Skeletal muscle cell (primary cell): ENCODE measurements at regions not wholly inside any gene's neighbourhood (a gene's known extent, or its start where the extent isn't known, plus 50 kb on each side); places are given as distances from the start of the nearest gene placed in this dataset.
A peak's percentile ranks its signal among the peaks of the same experiment; 100 is the strongest.

Experiments used
- DNase-seq: peaks from one replicate; pipeline ENCODE4 v3.0.0-alpha.2; 2010; ENCODE audit warnings: low read depth
- H3K4me3 ChIP-seq: 2 replicates; pipeline ENCODE4 v1.5.1; 2011; ENCODE audit warnings: low read depth, mild to moderate bottlenecking, control low read depth, low read length, moderate library complexity

DNA sequence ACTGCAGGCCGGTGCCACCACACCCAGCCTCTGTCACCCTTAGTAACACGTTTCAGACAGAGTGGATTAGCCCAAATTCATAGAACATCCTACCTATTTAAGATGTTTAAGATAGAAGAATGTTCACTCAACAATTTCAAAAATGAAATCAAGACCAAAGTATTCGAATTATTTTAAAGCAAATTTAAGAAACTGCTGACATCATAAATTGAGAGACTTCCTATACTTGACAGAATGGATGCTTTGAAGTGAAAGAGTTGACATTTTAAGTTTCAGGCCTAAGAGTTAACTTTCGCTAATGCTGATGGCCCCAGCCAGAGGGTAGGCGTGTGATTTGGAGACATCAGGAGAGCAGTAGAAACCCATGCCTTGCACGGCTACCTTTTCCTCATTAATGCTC is 271.9 kb downstream of the SS18 start:
- DNase-seq, result no peak
- H3K4me3 ChIP-seq, result no peak overlapping the region

DNA sequence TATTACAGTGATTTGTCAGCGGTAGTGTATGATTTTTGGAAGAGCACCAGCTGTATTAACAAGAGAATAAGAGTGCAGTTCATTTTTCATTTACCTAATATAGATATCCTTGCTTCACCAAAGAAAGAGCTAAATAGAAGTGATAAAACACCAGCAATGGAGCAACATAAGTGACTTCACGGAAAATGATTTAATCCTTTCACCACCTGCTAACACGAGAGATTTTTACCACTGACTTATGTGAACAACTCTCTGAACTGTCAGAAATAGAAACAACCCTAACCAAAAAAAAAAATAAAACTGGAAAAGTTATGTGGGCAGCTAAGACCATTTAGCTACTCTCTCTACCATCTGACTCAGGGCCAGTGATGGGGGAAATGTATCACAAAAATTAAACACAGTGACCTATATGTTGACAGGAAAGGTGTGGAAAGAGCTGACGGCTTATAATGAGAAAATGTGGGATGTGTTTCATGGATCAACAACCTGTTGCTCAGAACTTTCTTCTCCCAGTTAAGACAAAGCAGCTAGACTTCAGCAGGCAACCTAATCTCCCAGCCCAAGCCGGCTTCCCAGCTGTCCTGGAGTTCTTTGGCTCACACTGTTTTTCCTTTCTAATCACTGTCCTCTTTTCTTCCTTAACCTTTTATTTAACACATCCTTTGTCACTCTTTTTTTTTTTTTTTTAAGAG is 272.7 kb downstream of the SS18 start:
- DNase-seq, result no peak

DNA sequence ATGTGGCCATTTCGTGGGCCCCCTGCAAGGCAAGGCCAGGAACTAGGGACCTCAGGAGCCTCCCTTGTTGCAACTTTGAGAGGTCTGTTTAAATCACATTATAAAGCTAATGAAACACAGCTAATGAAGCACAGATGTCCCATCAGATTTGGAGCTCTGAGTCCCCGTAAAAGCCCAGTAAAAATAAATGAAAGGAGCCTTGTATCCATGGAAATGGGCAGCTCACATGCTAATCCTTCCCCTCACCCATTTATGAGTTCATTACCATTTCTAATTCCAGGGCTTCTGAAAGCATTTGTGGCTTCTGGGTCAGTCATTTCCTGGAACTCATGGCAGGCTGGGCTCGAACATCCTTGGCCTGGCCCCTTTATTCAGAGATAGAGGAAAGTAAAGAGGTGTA is 274.8 kb downstream of the SS18 start:
- no peak overlapping the region for H3K4me3 ChIP-seq
- no peak for DNase-seq

More for the DNA sequence above, 272.7 kb downstream of the SS18 start:
- no peak overlapping the region for H3K4me3 ChIP-seq

DNA sequence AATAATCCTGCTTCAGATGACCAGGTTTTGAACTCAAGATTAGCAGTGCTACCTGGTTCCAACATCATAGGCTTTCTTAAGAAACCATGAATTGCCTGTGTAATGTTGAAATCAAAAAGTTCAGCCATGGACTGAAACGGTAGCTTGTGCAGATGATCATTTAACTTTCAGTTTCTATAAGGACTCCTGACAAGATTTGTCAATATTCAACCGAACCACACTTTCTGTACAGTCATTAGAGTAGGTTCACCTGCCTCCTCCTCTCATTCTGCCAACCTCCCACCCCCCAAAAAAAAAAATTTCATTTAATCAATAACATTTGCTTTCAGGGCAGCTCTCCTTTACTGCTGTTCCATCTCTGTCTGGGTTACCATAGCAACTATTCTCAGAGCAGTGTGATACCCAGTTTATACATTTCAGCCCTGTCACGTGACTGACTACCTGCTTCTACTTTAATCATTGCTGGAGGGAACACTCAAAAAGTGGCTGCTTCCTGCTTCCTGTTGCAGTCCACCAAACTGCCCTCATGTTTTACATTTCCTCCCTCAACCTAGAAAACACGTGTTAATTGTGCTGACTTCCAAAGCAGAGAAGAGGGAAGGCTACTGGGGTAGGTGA is 275.5 kb downstream of the SS18 start:
- DNase-seq, result no peak
- no peak overlapping the region for H3K4me3 ChIP-seq

DNA sequence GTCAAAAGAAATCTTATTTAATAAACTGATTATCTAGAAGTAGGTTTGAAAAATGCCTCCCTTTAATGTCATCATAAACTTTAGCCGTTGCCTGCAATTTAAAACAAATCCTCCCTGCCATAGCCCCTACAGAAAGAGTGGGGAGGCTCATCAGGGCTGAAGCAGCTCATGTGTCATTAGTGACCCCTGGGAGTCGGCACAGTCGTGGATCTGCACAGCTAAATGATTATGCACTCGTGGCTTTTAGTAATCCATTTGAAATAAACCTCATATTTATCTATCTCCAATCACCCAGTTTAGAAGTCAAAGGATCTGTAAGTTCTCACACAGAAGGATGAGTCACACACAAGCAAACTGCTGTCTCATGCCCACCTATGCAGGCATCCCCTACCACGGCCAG is 277.3 kb downstream of the SS18 start:
- no peak overlapping the region for H3K4me3 ChIP-seq
- DNase-seq, result no peak

DNA sequence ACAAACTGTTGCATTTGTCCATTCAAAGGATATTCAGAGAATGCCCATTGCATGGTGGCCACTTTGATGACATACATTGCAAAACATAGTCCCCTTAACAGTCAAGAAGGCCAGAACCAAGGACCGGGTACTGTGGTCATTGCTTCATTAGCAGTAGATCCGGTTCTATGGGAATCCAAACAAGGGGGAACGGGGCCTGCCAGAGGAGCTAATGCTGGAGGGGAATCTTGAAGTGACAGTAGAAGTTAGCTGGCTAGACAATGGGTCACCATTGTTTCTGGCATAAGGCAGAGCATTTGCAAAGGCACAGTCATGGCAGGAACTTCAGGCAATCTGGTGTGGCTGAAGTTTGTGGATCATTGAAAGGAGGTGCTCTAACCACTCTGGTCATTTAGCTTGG is 279.7 kb downstream of the SS18 start:
- DNase-seq, result no peak
- H3K4me3 ChIP-seq, result no peak overlapping the region

DNA sequence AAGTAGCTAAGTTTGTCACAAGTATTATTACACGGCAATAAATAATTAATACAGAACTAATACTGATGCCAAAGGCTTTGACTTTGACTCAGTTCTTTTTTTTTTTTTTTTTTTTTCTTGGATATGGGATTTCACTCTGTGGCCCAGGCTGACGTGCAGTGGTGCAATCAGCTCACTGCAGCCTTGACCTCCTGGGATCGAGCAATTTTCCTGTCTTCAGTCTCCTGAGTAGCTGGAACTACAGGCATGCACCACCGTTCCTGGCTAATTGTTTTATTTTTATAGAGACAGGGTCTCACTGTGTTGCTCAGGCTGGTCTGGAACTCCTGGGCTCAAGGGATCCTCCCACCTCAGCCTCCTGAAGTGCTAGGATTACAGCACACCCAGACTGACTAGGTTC is 284.5 kb downstream of the SS18 start:
- no peak overlapping the region for H3K4me3 ChIP-seq
- no peak for DNase-seq

DNA sequence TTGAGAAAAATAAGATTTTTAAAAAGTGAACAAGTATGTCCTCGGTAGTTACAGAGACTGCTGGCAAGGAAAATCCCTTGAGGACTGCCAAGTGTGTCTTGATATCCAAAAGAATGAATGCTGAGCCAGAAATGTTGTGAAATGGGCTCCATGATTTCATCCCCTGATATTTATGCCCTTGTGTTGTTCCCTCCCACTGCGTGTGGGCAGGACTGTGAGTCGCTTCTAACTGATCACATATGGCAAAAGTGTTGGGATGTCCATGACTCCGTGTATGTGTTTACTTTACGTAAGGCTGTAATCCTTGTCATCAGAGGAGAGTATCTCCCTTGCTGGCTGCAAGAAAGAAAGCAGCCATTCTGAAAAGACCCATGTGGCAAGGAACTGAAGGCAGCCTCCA is 285.1 kb downstream of the SS18 start:
- peak; percentile 96 for DNase-seq

DNA sequence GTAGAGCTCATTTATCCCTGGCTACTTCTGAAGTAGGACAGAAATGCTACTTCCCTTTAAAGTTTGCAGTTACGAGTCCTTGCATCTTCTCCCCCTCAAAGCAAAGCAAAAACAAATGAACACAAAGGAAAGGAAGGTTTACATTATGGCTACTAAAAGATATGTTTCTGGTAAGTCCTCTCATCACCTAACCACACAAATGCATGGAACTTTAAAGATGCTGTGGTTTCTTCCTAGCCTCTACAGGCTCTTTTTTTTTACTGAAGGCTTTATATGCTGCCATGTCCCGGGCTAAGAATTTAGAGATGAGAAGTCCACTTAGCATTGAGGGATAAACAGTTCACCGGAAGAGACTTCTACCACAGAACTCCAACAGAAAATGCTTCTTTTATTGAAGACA is 291.2 kb downstream of the SS18 start:
- DNase-seq, result no peak
- H3K4me3 ChIP-seq, result no peak overlapping the region

More for the DNA sequence above, 285.1 kb downstream of the SS18 start:
- H3K4me3 ChIP-seq, result no peak overlapping the region

DNA sequence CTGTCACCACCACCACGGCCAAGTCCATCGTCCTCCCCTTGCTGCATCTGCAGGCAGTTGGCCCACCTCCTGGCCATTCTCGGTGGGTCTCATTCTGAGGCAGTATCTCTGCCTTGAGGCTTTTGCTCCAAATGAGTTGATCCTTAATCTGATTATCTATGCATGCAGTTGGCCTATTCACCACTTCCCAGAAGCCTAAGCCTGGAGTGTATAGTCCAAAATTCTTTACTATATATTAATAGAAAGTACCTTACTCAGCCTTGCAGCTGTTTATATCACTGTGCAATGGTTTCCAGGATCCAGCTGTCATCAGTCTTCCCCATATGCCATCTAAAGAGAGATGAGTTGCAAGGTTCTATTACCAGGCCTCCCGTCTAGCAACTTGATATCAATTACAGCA is 292.4 kb downstream of the SS18 start:
- no peak for DNase-seq

DNA sequence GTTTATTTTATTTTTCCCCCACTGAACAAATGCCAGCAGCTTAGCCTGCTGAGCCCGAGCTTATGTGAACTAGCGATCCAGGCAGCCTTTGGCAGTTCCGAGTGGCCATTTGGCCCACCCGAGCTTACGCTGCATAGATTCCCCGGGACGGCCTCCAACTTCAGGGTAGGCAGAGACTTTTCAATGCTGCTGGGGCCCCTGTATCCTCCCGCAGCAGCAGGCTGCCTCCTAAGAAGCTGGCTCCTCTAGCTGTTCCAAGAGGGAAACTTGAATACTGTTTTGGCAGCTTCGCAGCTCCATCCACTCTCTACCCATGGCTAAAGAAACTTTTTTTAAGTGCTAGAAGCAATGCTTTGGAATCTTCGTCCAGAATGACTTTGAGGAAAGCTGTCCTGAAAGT is 295.2 kb downstream of the SS18 start:
- no peak overlapping the region for H3K4me3 ChIP-seq
- no peak for DNase-seq

More for the DNA sequence above, 292.4 kb downstream of the SS18 start:
- H3K4me3 ChIP-seq, result no peak overlapping the region

DNA sequence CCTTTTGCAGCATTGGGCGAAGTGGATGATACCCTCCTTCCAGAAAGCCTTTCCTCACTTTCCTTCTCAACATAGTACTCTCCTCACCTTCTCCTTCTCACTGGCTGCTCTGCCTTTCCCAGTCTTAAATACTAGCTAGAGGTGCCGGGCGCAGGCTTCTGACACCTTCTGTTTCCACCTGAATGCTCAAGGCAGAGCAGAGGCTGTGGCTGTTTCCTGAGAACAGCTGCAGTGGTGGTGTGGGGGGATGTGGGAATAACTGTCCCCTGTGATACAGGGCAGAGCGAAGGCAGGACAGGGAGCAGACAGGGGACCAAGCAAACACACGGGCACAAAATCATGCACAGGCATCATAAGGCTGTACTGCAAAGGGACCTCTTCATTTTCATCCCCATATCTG is 303.1 kb downstream of the SS18 start:
- DNase-seq, result no peak

DNA sequence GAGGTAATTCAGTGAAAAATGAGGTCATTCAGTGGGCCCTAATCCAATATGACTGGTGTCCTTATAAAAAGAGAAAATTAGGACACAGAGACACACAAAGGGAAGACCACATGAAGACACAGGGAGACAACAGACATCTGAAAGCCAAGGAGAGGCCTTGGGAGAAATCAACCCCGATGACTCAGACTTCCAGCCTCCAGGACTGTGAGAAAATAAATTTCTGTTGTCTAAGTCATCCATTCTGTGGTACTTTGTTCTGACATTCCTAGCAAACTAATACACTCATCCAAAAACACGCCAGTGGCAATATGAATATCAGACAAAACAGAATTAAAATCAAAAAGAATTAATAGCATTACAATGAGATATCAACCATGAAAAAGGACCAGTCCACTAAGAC is 303.7 kb downstream of the SS18 start:
- H3K4me3 ChIP-seq, result no peak overlapping the region
- DNase-seq, result peak; percentile 65

More for the DNA sequence above, 303.1 kb downstream of the SS18 start:
- H3K4me3 ChIP-seq, result no peak overlapping the region

DNA sequence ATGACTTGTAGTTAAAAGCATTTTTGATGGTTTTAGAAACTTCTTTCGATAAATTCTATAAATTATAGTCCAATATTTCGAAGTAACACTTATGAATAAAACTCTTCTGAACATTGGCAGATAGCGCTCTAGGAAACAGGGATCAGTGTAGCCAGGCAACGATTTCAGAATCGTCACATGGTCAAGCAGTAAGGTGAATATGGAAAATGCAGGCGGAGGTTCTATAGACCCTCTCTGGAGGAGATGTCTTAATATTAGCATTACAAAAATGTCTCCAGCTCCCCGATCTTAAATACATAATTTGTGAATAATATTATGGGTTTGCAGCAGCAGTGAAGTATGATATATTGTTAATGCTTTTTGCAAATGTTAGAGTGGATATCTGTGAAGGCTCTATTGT is 310.3 kb downstream of the SS18 start:
- no peak overlapping the region for H3K4me3 ChIP-seq
- DNase-seq, result no peak

DNA sequence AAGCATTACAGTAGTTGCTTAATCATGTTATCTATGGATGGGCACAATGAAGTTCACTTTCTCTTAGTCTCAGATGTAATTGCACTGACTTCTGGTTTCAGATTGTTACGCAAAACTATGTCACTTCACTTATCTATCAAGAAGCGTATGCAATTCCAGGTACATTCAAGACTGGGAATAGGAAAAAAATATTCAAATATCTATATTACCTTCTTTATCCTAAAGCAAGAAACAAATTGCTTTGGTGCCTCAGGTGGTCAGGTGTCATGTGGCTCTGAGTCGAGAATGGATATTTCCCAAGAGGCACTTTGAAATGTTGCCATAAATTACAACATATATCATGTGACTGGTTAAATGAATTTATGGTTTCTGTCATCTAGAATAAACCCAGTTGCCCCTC is 318.6 kb downstream of the SS18 start:
- H3K4me3 ChIP-seq, result no peak overlapping the region
- no peak for DNase-seq

DNA sequence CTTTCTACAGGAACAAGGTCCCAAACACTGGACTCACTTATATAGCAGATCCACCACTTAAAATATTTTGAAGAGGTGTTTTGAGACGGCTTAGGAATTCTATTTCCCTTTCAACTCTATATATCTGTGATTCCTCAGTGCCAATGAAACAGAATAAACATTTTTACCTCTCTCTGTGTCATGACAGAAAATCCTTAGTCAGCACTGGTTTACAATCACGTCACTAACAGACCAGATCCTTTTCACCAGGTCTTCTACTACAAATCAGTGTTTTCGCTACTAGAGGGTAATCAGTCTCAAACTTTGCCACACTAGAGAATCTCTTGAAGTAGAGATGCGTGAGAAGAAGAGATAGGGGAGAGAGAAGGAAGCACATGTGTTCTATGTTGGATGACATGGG is 325.6 kb downstream of the SS18 start:
- H3K4me3 ChIP-seq, result no peak overlapping the region
- DNase-seq, result no peak

DNA sequence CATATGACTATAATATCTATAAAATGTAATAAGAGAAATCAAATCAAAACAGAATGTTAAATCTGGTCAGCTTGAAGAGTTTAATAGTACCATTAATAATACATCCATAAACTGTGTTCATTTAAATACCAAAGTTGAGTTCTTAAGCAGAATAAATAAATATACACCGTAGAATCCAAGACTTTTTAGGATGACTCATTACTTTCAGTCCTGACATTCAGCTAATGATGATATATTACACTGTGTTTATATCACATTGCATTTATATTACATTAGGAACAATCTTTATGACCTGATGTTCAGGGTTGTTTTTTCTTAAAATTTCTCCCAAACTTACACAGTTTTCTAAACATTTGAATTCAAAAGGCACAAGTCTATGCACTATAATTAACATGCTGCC is 331.3 kb downstream of the SS18 start:
- H3K4me3 ChIP-seq, result no peak overlapping the region
- DNase-seq, result no peak

DNA sequence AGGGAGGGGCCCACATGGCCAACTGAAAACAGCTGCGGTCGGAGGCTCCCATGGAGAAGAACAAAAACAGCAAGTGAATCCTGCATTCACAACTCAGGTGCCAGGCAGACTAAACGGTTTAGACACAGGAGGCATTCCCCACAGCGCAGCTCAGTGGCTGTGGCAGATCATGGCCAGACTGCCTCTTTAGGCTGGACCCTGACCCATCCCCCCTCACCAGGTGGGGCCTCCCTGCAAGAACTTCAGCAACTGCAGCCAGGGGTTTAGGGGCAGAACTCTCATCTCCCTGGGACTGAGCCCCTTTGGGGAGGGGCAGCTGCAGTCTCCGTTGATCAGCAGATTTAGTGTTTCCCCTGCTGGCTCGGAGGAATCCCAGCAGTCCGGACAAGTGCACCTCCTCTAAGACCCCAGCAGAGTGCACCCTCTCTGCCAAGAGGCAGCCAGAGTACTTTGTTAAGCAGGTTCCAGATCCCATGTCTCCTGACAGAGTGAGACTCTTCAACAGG is 346.7 kb downstream of the SS18 start:
- no peak for DNase-seq
- H3K4me3 ChIP-seq, result no peak overlapping the region

DNA sequence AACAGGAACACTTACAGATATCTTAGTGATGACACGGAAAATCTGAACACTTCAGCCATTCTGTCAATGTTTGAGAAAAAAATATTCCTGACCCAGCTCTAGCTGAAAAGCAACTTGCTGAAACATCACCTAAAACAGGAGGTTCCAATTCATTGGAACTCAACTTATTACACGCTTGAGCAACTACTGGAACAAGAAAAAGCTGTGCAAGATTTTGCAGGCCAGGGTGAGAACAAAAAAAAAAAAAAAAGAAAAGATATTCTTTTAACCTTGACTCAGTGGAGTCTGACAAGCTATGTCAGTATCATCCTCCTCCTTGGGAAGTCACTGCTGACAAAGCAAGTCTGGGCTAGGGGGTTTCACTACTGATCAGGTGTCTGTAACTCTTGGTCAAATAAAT is 351.0 kb downstream of the SS18 start:
- no peak overlapping the region for H3K4me3 ChIP-seq
- no peak for DNase-seq

DNA sequence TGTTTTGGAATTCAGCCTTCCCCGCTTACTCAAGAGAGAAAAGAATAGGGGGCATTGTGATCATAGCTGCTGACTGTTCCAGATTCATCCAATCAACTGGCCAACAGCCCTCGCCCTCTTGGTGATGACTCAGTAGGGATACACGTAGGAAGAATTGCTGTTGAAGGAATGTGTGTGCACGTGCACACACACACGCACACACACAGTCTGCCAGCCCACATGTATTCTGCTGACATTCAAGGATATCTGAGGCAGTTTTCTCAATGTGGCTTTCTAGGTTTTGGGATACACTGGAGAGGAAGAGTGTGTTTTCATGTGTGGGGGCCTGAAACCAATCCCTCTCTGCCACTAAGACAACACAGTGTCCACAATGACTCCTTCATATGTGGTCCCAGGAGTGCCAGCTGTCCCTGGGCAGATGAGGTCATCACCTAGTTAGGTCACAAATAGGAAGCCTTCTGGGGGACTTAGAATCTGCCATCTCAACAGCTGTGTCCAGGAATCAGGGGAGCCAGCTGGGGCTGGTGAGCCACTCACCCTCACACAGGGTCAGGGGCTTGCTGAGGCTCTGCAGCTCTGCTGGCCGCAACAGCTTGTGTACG is 352.6 kb downstream of the SS18 start:
- peak; percentile 99 for DNase-seq
- no peak overlapping the region for H3K4me3 ChIP-seq

DNA sequence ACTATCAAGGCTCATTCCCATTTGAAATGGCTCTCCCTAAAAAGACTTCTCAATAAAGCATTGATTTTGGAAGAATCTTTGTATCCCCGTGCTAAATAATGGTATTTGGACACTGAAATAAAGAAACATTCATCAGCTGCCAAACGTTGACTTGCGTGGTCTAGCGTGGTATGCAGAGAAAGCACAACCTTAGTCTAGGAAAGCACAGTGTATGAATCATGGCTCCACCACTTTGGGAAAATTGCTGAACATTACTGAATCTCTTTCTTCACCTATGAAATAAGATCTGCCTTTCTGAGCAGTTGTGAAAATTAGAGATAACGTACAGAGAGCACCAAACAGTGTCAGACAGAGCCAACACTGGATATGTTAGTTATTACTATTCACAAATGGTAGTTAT is 353.9 kb downstream of the SS18 start:
- no peak overlapping the region for H3K4me3 ChIP-seq
- DNase-seq, result no peak
